ENCODE measurements at regions not wholly inside any gene's neighbourhood (a gene's known extent, or its start where the extent isn't known, plus 50 kb on each side); places are given as distances from the start of the nearest gene placed in this dataset.
"Not testable (repeated sequence)": the region's sequence is repeated elsewhere in the genome, so short reads cannot be mapped to it uniquely, and the experiment has no call there.

- H3K36me3 Mint-ChIP-seq (ENCODE audit: low read depth) = no peaks in the 10 kb centered on the region
- H3K9me3 Mint-ChIP-seq = peaks cover 7% of the 10 kb centered on the region
- intact Hi-C loops (cut with micrococcal nuclease) = no loop called here
- peaks cover 4% of the 10 kb centered on the region for H3K27me3 Mint-ChIP-seq
- no peak overlapping the region for H3K4me3 Mint-ChIP-seq
- H3K27ac Mint-ChIP-seq = no peak overlapping the region
- H3K4me1 Mint-ChIP-seq (ENCODE audit: low read depth) = no peaks in the 10 kb centered on the region
These were observed 147.1 kb upstream of the GRIK3 start for GRCh38 chr1:37181425-37181824.

GRCh38 chr1:37184789-37185188 lies 150.5 kb upstream of the GRIK3 start:
- intact Hi-C loops (cut with micrococcal nuclease) = no loop called here
- Mint-ChIP-seq H3K36me3 (ENCODE audit: low read depth) (no peaks in the 10 kb centered on the region), H3K4me1 (ENCODE audit: low read depth) (no peaks in the 10 kb centered on the region), H3K27ac (no peak overlapping the region), H3K27me3 (peaks cover 4% of the 10 kb centered on the region), H3K9me3 (peaks cover 7% of the 10 kb centered on the region), H3K4me3 (no peak overlapping the region)

GRCh38 chr1:37186246-37186756 lies 152.0 kb upstream of the GRIK3 start:
- Mint-ChIP-seq H3K9me3 (peaks cover 7% of the 10 kb centered on the region), H3K4me1 (ENCODE audit: low read depth) (no peaks in the 10 kb centered on the region), H3K4me3 (no peak overlapping the region), H3K27me3 (peaks cover 8% of the 10 kb centered on the region), H3K27ac (no peak overlapping the region), H3K36me3 (ENCODE audit: low read depth) (no peaks in the 10 kb centered on the region)
- intact Hi-C loops (cut with micrococcal nuclease) = no loop called here

- peaks cover 6% of the 10 kb centered on the region for H3K27me3 Mint-ChIP-seq
- H3K9me3 Mint-ChIP-seq = no peaks in the 10 kb centered on the region
- H3K36me3 Mint-ChIP-seq (ENCODE audit: low read depth) = no peaks in the 10 kb centered on the region
- no peak overlapping the region for H3K27ac Mint-ChIP-seq
- no peak overlapping the region for H3K4me3 Mint-ChIP-seq
- intact Hi-C loops (cut with micrococcal nuclease) = no loop called here
- no peaks in the 10 kb centered on the region for H3K4me1 Mint-ChIP-seq (ENCODE audit: low read depth)
These were observed 154.8 kb upstream of the GRIK3 start for GRCh38 chr1:37189111-37189510.

GRCh38 chr1:37197411-37197810 lies 163.1 kb upstream of the GRIK3 start:
- Mint-ChIP-seq H3K9me3 (peaks cover 7% of the 10 kb centered on the region), H3K36me3 (ENCODE audit: low read depth) (no peaks in the 10 kb centered on the region), H3K4me3 (no peak overlapping the region), H3K27me3 (peaks cover 13% of the 10 kb centered on the region), H3K4me1 (ENCODE audit: low read depth) (no peaks in the 10 kb centered on the region), H3K27ac (no peak overlapping the region)
- intact Hi-C loops (cut with micrococcal nuclease) = no loop called here

- H3K27me3 Mint-ChIP-seq; H3K4me3 Mint-ChIP-seq; intact Hi-C loops (cut with micrococcal nuclease); H3K27ac Mint-ChIP-seq; H3K4me1 Mint-ChIP-seq (ENCODE audit: low read depth); H3K36me3 Mint-ChIP-seq (ENCODE audit: low read depth): not testable (repeated sequence)
- H3K9me3 Mint-ChIP-seq = peaks cover 19% of the 10 kb centered on the region
These were observed 180.0 kb upstream of the GRIK3 start for GRCh38 chr1:37214305-37214704.

DNA sequence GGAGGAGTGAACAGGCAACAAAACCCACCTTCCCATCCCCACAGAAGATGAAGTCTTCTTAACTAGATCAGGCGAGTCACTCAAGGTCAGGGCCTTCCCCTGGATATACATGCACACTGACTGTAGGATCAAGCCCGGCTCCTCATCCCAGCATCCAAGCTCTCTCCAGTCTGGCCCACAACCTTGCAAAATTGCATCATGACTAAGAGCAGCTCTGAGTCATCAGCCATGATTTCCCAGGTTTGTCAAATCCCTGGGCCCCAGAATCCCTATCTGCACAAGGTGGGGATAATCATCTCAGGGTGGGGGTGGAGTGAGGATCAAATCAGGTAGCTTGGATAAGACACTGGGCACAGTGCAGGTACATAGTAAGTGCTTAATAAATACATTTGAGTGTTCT lies 199.3 kb upstream of the GRIK3 start:
- H3K27ac Mint-ChIP-seq = no peak overlapping the region
- intact Hi-C loops (cut with micrococcal nuclease) = no loop called here
- H3K27me3 Mint-ChIP-seq = peaks cover 16% of the 10 kb centered on the region
- no peaks in the 10 kb centered on the region for H3K36me3 Mint-ChIP-seq (ENCODE audit: low read depth)
- H3K4me1 Mint-ChIP-seq (ENCODE audit: low read depth) = no peaks in the 10 kb centered on the region
- no peaks in the 10 kb centered on the region for H3K9me3 Mint-ChIP-seq
- no peak overlapping the region for H3K4me3 Mint-ChIP-seq

DNA sequence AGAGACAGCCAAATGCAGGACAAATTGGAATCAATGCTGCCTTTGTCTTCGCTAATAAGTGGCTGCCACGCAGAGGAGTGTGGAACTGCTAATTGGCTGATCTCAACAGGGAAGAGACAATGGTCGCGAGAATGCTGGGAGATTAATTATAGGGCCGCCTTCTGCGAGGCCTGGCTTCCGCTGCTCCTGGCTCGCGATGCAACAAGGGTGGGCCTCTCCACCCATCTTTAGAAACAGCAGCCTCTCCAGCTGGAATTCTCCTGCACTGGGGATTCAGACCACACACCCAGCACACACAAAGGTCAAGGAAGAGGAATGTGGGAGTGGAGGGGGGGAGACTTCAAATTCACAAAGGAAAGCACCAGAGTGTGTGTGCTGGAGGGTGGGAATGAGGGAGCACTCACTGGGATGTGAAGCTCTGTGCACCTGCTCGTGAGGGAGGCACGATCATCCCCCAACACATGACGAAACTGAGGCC lies 200.7 kb upstream of the GRIK3 start:
- H3K4me1 Mint-ChIP-seq (ENCODE audit: low read depth) = no peaks in the 10 kb centered on the region
- H3K27me3 Mint-ChIP-seq = peaks cover 19% of the 10 kb centered on the region
- no peak overlapping the region for H3K27ac Mint-ChIP-seq
- no peak overlapping the region for H3K4me3 Mint-ChIP-seq
- no peaks in the 10 kb centered on the region for H3K9me3 Mint-ChIP-seq
- intact Hi-C loops (cut with micrococcal nuclease) = no loop called here
- H3K36me3 Mint-ChIP-seq (ENCODE audit: low read depth) = no peaks in the 10 kb centered on the region

DNA sequence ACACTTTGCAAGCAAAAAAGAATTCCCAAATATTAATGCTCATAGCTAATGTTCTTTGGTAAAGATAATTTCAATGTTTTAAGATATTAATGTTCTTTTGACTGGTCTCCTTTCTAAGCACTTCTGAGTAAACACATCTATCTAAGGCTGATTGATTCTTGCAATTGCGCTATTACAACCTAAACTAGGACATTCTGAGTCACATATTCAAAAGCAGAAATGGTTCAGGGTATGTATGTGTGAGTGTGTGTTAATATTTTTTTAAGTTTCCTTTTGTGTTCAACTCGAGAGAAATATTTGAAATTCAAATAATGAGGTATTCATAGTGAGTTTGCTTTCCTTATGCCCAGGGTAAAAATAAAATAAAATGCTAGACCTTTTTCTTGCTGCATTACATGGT lies 203.6 kb upstream of the GRIK3 start:
- Mint-ChIP-seq H3K27me3 (peaks cover 18% of the 10 kb centered on the region), H3K36me3 (ENCODE audit: low read depth) (no peaks in the 10 kb centered on the region), H3K4me3 (no peak overlapping the region), H3K9me3 (no peaks in the 10 kb centered on the region), H3K4me1 (ENCODE audit: low read depth) (no peaks in the 10 kb centered on the region), H3K27ac (no peak overlapping the region)
- intact Hi-C loops (cut with micrococcal nuclease) = no loop called here

- H3K9me3 Mint-ChIP-seq = no peaks in the 10 kb centered on the region
- H3K36me3 Mint-ChIP-seq (ENCODE audit: low read depth) = no peaks in the 10 kb centered on the region
- intact Hi-C loops (cut with micrococcal nuclease) = no loop called here
- no peaks in the 10 kb centered on the region for H3K4me1 Mint-ChIP-seq (ENCODE audit: low read depth)
- no peak overlapping the region for H3K27ac Mint-ChIP-seq
- H3K27me3 Mint-ChIP-seq = peaks cover 18% of the 10 kb centered on the region
- no peak overlapping the region for H3K4me3 Mint-ChIP-seq
These were observed 204.3 kb upstream of the GRIK3 start for GRCh38 chr1:37238364-37239224.

DNA sequence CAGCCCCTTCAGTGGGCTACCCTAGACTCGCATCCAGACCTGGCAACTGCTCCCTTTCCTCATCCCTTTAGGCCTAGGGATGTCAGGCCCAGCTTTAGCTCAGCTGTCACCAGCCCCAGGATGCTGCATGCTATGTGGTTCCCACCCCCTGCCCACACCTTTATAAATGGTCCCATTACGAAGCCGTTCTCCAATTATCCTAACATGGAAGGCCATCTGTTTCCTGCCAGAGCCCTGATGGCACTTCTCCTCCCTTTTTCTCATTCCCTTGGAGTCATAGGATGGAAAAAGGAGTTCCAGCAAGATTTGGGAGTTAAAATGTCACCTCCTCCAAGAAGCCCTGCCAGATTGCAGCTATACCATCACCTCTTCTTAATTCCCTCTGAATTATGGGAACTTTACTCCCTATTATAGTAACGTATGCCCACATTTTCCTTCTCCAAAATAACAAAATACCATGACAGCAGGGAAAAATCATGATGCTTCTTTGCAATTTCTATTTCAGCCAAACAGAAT lies 205.0 kb upstream of the GRIK3 start:
- no peak overlapping the region for H3K27ac Mint-ChIP-seq
- no peaks in the 10 kb centered on the region for H3K9me3 Mint-ChIP-seq
- peaks cover 18% of the 10 kb centered on the region for H3K27me3 Mint-ChIP-seq
- no peaks in the 10 kb centered on the region for H3K4me1 Mint-ChIP-seq (ENCODE audit: low read depth)
- no peak overlapping the region for H3K4me3 Mint-ChIP-seq
- intact Hi-C loops (cut with micrococcal nuclease) = no loop called here
- no peaks in the 10 kb centered on the region for H3K36me3 Mint-ChIP-seq (ENCODE audit: low read depth)

GRCh38 chr1:37240897-37241296 lies 206.6 kb upstream of the GRIK3 start:
- intact Hi-C loops (cut with micrococcal nuclease) = no loop called here
- Mint-ChIP-seq H3K4me1 (ENCODE audit: low read depth) (no peaks in the 10 kb centered on the region), H3K36me3 (ENCODE audit: low read depth) (no peaks in the 10 kb centered on the region), H3K27me3 (peaks cover 14% of the 10 kb centered on the region), H3K9me3 (no peaks in the 10 kb centered on the region), H3K4me3 (no peak overlapping the region), H3K27ac (no peak overlapping the region)

DNA sequence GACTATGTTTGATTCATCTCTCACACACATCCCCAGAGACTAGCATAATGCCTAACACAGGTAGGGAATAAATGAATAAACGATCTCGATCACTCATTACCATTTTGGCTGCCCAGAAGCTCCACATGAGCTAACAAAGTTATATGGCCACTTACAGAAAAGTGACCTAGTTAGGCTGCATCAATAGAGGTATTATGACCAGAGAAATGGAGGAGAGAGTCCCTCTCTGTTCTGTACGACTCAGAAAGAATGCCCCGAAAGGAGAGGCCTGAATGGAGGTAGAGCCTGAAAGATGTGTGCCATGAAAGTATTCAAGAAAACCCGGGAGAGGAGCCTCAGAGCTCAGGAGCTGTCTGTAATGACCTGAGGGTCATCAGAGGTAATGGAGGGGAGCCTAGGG lies 208.2 kb upstream of the GRIK3 start:
- H3K27ac Mint-ChIP-seq = no peak overlapping the region
- H3K4me3 Mint-ChIP-seq = no peak overlapping the region
- H3K4me1 Mint-ChIP-seq (ENCODE audit: low read depth) = no peaks in the 10 kb centered on the region
- H3K36me3 Mint-ChIP-seq (ENCODE audit: low read depth) = no peaks in the 10 kb centered on the region
- no peaks in the 10 kb centered on the region for H3K9me3 Mint-ChIP-seq
- peaks cover 8% of the 10 kb centered on the region for H3K27me3 Mint-ChIP-seq
- intact Hi-C loops (cut with micrococcal nuclease) = no loop called here

DNA sequence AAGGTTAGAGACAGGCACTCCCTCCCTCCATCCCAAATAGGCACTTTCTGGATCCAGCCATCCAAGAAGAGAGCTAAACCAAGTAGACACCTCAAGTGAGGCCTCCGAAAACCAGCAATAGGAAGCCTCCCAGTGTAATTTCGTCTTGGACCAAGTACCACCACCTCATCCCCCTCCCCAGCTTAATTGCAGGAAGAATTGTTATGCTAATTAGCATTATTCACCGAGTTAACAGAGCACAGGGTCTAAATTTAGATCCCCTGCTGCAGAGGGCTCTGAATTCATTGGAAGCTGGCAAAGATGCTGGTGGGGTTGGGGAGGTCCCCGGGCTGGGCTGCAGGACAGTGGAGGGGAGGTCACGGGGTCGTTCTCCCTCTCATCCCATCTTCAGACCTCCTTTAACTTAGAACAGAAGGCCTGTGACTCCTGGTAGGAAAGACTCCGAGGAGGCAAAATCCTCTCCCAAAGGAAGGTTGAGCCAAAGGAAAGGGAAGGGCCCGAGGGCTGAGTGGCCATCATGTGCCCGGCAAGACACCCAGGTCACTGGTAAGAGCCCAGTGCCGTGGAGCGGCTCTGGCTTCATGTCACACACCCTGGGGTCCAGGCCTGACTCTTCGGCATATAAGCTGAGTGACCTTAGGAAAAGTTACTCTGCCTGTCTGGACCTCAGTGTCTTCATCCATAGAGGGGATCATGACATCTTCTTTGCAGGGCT lies 209.2 kb upstream of the GRIK3 start:
- H3K36me3 Mint-ChIP-seq (ENCODE audit: low read depth) = no peaks in the 10 kb centered on the region
- intact Hi-C loops (cut with micrococcal nuclease) = no loop called here
- H3K9me3 Mint-ChIP-seq = no peaks in the 10 kb centered on the region
- H3K4me3 Mint-ChIP-seq = no peak overlapping the region
- H3K4me1 Mint-ChIP-seq (ENCODE audit: low read depth) = no peaks in the 10 kb centered on the region
- peaks cover 6% of the 10 kb centered on the region for H3K27me3 Mint-ChIP-seq
- no peak overlapping the region for H3K27ac Mint-ChIP-seq

Data from dendritic cell treated with granulocyte-macrophage colony-stimulating factor and Interleukin-4, amounts not matched to agents 40 ng/mL and 50 ng/mL, for 4 days (primary cell).